Uterus (tissue), 2 donors: ENCODE measurements at regions not wholly inside any gene's neighbourhood (a gene's known extent, or its start where the extent isn't known, plus 50 kb on each side); places are given as distances from the start of the nearest gene placed in this dataset.

Source experiments
- POLR2A ChIP-seq, 2 donors: fragments of 450-650 bp; IDR thresholded peaks; one replicate each; pipeline ENCODE4 v1.6.1; 2016; ENCODE audit warnings: antibody characterized with exemption in 2 of 2, mild to moderate bottlenecking in 1 of 2, moderate library complexity in 1 of 2
- TF ChIP-seq, protein P1 (sequence below), 4 experiments: fragments of 200-600 bp in 2 of 4; fragments of 450-650 bp in 2 of 4; sonication (generic) in 2 of 4; IDR thresholded peaks; one replicate each; pipeline ENCODE4 v1.5.1; 2016 to 2019; ENCODE audit warnings: antibody characterized with exemption in 4 of 4, mild to moderate bottlenecking in 2 of 4, moderate library complexity in 1 of 4

DNA sequence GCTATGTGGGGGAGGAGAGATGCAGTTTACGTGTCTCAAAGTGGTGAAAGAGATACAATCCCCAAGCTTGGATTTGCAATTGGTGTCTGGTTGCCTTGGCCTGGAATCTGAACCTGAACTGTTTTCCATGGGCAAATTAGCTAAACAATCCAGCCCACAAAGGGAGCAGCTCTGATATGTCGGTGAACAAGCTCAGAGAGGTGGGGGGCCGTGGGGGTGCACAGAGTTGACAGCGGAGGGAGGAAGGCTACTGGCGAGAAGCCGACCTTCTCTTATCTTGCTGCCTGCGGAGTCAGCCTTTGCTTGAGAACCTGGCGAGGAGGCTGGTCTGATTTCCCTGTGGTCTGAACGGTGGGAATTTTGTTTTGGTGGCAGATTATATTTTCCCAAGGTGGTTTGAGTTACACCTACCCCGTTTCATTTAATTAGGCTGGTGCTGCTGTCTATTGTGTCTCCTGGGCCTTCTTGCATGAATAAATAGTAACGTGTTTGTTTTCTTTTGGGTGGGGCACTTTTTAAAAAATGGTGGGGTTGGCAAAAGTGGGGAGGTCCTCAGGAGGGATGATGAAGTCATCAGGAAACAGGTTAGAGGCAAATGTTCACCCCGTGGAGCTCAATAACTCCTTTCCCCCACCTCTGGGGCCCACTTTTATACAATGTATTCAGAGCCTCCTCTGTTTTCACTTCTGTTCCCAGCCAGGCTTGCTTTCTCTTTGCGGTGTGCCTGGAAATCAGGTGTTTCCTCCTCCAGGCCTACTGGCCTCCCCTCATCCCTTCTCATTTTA is 80.9 kb upstream of the IGFBP5 start:
- TF ChIP-seq, protein P1, sequence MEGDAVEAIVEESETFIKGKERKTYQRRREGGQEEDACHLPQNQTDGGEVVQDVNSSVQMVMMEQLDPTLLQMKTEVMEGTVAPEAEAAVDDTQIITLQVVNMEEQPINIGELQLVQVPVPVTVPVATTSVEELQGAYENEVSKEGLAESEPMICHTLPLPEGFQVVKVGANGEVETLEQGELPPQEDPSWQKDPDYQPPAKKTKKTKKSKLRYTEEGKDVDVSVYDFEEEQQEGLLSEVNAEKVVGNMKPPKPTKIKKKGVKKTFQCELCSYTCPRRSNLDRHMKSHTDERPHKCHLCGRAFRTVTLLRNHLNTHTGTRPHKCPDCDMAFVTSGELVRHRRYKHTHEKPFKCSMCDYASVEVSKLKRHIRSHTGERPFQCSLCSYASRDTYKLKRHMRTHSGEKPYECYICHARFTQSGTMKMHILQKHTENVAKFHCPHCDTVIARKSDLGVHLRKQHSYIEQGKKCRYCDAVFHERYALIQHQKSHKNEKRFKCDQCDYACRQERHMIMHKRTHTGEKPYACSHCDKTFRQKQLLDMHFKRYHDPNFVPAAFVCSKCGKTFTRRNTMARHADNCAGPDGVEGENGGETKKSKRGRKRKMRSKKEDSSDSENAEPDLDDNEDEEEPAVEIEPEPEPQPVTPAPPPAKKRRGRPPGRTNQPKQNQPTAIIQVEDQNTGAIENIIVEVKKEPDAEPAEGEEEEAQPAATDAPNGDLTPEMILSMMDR (IDR thresholded peaks at IDR 0.05), result no peak
- TF ChIP-seq POLR2A (IDR thresholded peaks at IDR 0.05), result no peak
